HepG2 (cell line): ENCODE measurements at regions not wholly inside any gene's neighbourhood (a gene's known extent, or its start where the extent isn't known, plus 50 kb on each side); places are given as distances from the start of the nearest gene placed in this dataset.

Experiments used
- ATAC-seq: fragments of 200-7000 bp; cut with Tn5 transposase; 3 replicates; pipeline ENCODE4 v1.9.1; 2020; ENCODE audit warnings: mild to moderate bottlenecking, moderate library complexity
- BruUV-seq: library from RNA; stranded (reverse); fragments of 400-500 nt; replicated peaks from 2 replicates; lab custom pipeline; 2021; lab: Mats Ljungman, UMichigan
- CTCF ChIA-PET: fragments of 300-600 bp; formaldehyde crosslinking; extraction: SDS; loops from one replicate; lab custom pipeline; 2021; ENCODE audit warnings: low total read pairs, inconsistent platforms, low intra/inter-chr PET ratio; lab: Yijun Ruan, JAX
- POLR2A ChIA-PET: fragments of 350-600 bp; sonication (Branson Sonifier 250); formaldehyde crosslinking; loops from one replicate; lab custom pipeline; 2020; ENCODE audit warnings: antibody characterized with exemption, inconsistent platforms; lab: Yijun Ruan, JAX
- DNase-seq: peaks from one replicate; pipeline ENCODE4 v3.0.0-alpha.2; 2015; ENCODE audit warnings: low spot score
- FAIRE-seq: peaks from 3 replicates; lab custom pipeline; 2011; peaks lifted over from hg19 to GRCh38; lab: Jason Lieb, UNC
- H2AFZ ChIP-seq: one replicate; pipeline ENCODE4 v1.6.1; 2011; ENCODE audit warnings: low read length, inconsistent platforms
- H3K27ac ChIP-seq: fragments of 300-600 bp; 3 replicates; pipeline ENCODE4 v1.8.0; 2011; ENCODE audit warnings: mixed run types, mild to moderate bottlenecking, mixed read lengths, low read length, inconsistent platforms; ENCODE audit not compliant: insufficient read depth; ENCODE audit errors: extremely low read length
- H3K27me3 ChIP-seq, 2 experiments: fragments of 200-600 bp in 1 of 2; 2 replicates in 1 of 2; 3 replicates in 1 of 2; pipeline versions ENCODE4 v1.6.0 to v1.8.0; 2011; ENCODE audit warnings: low read length in 2 of 2, mild to moderate bottlenecking in 2 of 2, moderate library complexity in 2 of 2, inconsistent platforms in 1 of 2; ENCODE audit not compliant: insufficient read depth in 2 of 2, control insufficient read depth in 1 of 2
- H3K36me3 ChIP-seq, 2 experiments: fragments of 200-600 bp in 1 of 2; replicated peaks in 1 of 2; 2 replicates in 1 of 2; 3 replicates in 1 of 2; pipeline versions ENCODE4 v1.5.1 to v1.8.0; 2011; ENCODE audit warnings: low read length in 2 of 2, inconsistent platforms in 1 of 2; ENCODE audit not compliant: insufficient read depth in 2 of 2, control insufficient read depth in 1 of 2
- H3K4me1 ChIP-seq: 2 replicates; pipeline ENCODE4 v1.5.1; 2012; ENCODE audit warnings: low read length, inconsistent platforms; ENCODE audit not compliant: insufficient read depth
- H3K4me2 ChIP-seq: 2 replicates; pipeline ENCODE4 v1.6.0; 2011; ENCODE audit warnings: low read depth, low read length, inconsistent platforms
- H3K4me3 ChIP-seq, 3 experiments: fragments of 200-600 bp in 1 of 3; sonication (generic), shearing (Covaris generic) in 1 of 3; replicated peaks in 1 of 3; 2 replicates each; pipeline ENCODE4 v1.5.1; 2011 to 2016; ENCODE audit warnings: low read length in 3 of 3, inconsistent platforms in 2 of 3, low read depth in 2 of 3, mild to moderate bottlenecking in 2 of 3, control low read depth in 1 of 3, mixed read lengths in 1 of 3; ENCODE audit not compliant: insufficient read depth in 1 of 3
- H3K79me2 ChIP-seq: one replicate; pipeline ENCODE4 v1.6.1; 2011; ENCODE audit warnings: low read length, inconsistent platforms; ENCODE audit not compliant: insufficient read depth
- H3K9ac ChIP-seq: 2 replicates; pipeline ENCODE4 v1.6.0; 2011; ENCODE audit warnings: mild to moderate bottlenecking, low read depth, low read length, inconsistent platforms; ENCODE audit not compliant: insufficient read depth
- H3K9me3 ChIP-seq: 2 replicates; pipeline ENCODE4 v1.5.1; 2012; ENCODE audit warnings: mild to moderate bottlenecking, low read length
- H4K20me1 ChIP-seq: 2 replicates; pipeline ENCODE4 v1.6.0; 2011; ENCODE audit warnings: inconsistent platforms, mild to moderate bottlenecking, low read length, moderate library complexity; ENCODE audit not compliant: insufficient read depth
- BCL6 ChIP-seq: IDR thresholded peaks from 2 replicates; pipeline ENCODE4 v1.6.1; 2016; ENCODE audit warnings: missing genetic modification reagents, missing compliant biosample characterization
- BRD4 ChIP-seq: sonication (generic); formaldehyde crosslinking; IDR thresholded peaks from 2 replicates; pipeline ENCODE4 v1.4.0; 2020; ENCODE audit warnings: missing genetic modification reagents
- CHD4 ChIP-seq: fragments of 200-600 bp; sonication (generic); IDR thresholded peaks from 2 replicates; pipeline ENCODE4 v1.7.0; 2017; ENCODE audit warnings: mild to moderate bottlenecking, low read length, borderline replicate concordance
- CSRNP2 ChIP-seq: sonication (generic); formaldehyde crosslinking; conservative IDR thresholded peaks from 2 replicates; pipeline ENCODE4 v1.8.0; 2022; ENCODE audit warnings: low read depth, missing genetic modification reagents
- EED ChIP-seq: sonication (generic); formaldehyde crosslinking; IDR thresholded peaks from 2 replicates; pipeline ENCODE4 v1.5.0; 2020; ENCODE audit warnings: mild to moderate bottlenecking, missing genetic modification reagents
- GTF3A ChIP-seq: sonication (generic); formaldehyde crosslinking; conservative IDR thresholded peaks from 2 replicates; pipeline ENCODE4 v1.4.0; 2020; ENCODE audit warnings: mild to moderate bottlenecking, missing genetic modification reagents
- KAT7 ChIP-seq: IDR thresholded peaks from 2 replicates; pipeline ENCODE4 v1.6.1; 2018; ENCODE audit warnings: borderline replicate concordance, missing compliant biosample characterization
- NR2F2 ChIP-seq: IDR thresholded peaks from 2 replicates; pipeline ENCODE4 v1.6.1; 2012; ENCODE audit warnings: low read depth, inconsistent platforms, borderline replicate concordance
- PBX3 ChIP-seq: sonication (generic); formaldehyde crosslinking; IDR thresholded peaks from 2 replicates; pipeline ENCODE4 v1.8.1; 2023; ENCODE audit warnings: missing genetic modification reagents, inconsistent platforms, borderline replicate concordance
- PRDM10 ChIP-seq: sonication (generic); formaldehyde crosslinking; IDR thresholded peaks from 2 replicates; pipeline ENCODE4 v1.4.0; 2020; ENCODE audit warnings: low read depth, missing genetic modification reagents
- RBAK ChIP-seq: sonication (generic); formaldehyde crosslinking; IDR thresholded peaks from 2 replicates; pipeline ENCODE4 v1.5.1; 2020; ENCODE audit warnings: mild to moderate bottlenecking, missing genetic modification reagents
- TAF1 ChIP-seq: sonication (generic); formaldehyde crosslinking; IDR thresholded peaks from 2 replicates; pipeline ENCODE4 v1.4.0; 2020; ENCODE audit warnings: missing genetic modification reagents
- ZNF256 ChIP-seq: sonication (generic); formaldehyde crosslinking; conservative IDR thresholded peaks from 2 replicates; pipeline ENCODE4 v1.4.0; 2020; ENCODE audit warnings: missing genetic modification reagents
- ZNF691 ChIP-seq: sonication (generic); formaldehyde crosslinking; IDR thresholded peaks from 2 replicates; pipeline ENCODE4 v1.4.0; 2020; ENCODE audit warnings: missing genetic modification reagents, low read depth, mild to moderate bottlenecking, borderline replicate concordance
- WGBS: methylation state at CpG from one replicate; pipeline ENCODE4 v1.1.6; 2017; ENCODE audit warnings: low lambda C conversion rate; 5-methylcytosine and 5-hydroxymethylcytosine counted together
- in situ Hi-C: cut with HindIII; loops from 2 replicates; pipeline ENCODE4 v1.10.0; 2017; ENCODE audit warnings: low pct_unique_long_range_greater_than_20kb; ENCODE audit not compliant: extremely low pct_ligation_motif_present
- intact Hi-C: fragments of 100-400 bp; cut with micrococcal nuclease; formaldehyde crosslinking; loops from one replicate; pipeline ENCODE4 v1.10.0; 2022; ENCODE audit not compliant: unreplicated experiment

- no TSS peak for BruUV-seq
- no peak overlapping the region for H3K4me2 ChIP-seq
- no peak overlapping the region for H3K4me3 ChIP-seq
- no peak overlapping the region for H2AFZ ChIP-seq
- H3K9me3 ChIP-seq: no peaks in the 10 kb centered on the region
- 17% methylated on average over 3 of the region's 3 CpGs for WGBS
- no peaks in the 10 kb centered on the region for H3K36me3 ChIP-seq
- CTCF ChIA-PET: no interaction called here
- no peak overlapping the region for H3K9ac ChIP-seq
- no peak for ATAC-seq
- intact Hi-C loops: no loop called here
- H3K27ac ChIP-seq: no peak overlapping the region
- H4K20me1 ChIP-seq: no peaks in the 10 kb centered on the region
- POLR2A ChIA-PET: no interaction called here
- TF ChIP-seq EED (CRISPR knock-in tag): no peak
- no peak for TF ChIP-seq GTF3A (CRISPR knock-in tag)
- TF ChIP-seq RBAK: no peak
- no peak for TF ChIP-seq KAT7 (CRISPR knock-in tag)
- TF ChIP-seq BCL6: no peak
- no peak for TF ChIP-seq NR2F2
- no peak for TF ChIP-seq CSRNP2
- no peaks in the 10 kb centered on the region for H3K27me3 ChIP-seq
- no peak for DNase-seq
- FAIRE-seq: no peak
- in situ Hi-C loops: no loop called here
- H3K4me1 ChIP-seq: no peaks in the 10 kb centered on the region
- no peaks in the 10 kb centered on the region for H3K79me2 ChIP-seq
Measured at GRCh38 chr3:189419038-189419437, 212.2 kb upstream of the TP63 start.

- ChIA-PET CTCF (no interaction called here), POLR2A (no interaction called here)
- Histone ChIP-seq H3K9ac (no peak overlapping the region), H3K4me1 (no peaks in the 10 kb centered on the region), H2AFZ (no peak overlapping the region), H3K27me3 (no peaks in the 10 kb centered on the region), H3K4me2 (no peak overlapping the region), H3K36me3 (no peaks in the 10 kb centered on the region), H3K9me3 (no peaks in the 10 kb centered on the region), H3K27ac (no peak overlapping the region), H3K79me2 (no peaks in the 10 kb centered on the region), H3K4me3 (no peak overlapping the region), H4K20me1 (no peaks in the 10 kb centered on the region)
- in situ Hi-C loops (no loop called here), intact Hi-C loops (no loop called here)
- FAIRE-seq (no peak), ATAC-seq (no peak), DNase-seq (no peak)
- BruUV-seq: no TSS peak
- WGBS: 0% methylated on average over 1 of the region's 1 CpG
- TF ChIP-seq PBX3 (CRISPR knock-in tag) (no peak), CHD4 (no peak), TAF1 (CRISPR knock-in tag) (no peak), BRD4 (CRISPR knock-in tag) (no peak), PRDM10 (CRISPR knock-in tag) (no peak), ZNF256 (CRISPR knock-in tag) (no peak), ZNF691 (CRISPR knock-in tag) (no peak)
Measured at GRCh38 chr3:189419683-189420082, 211.5 kb upstream of the TP63 start.
